GM18867 (cell line): ENCODE measurements at regions not wholly inside any gene's neighbourhood (a gene's known extent, or its start where the extent isn't known, plus 50 kb on each side); places are given as distances from the start of the nearest gene placed in this dataset.
"Not testable (repeated sequence)": the region's sequence is repeated elsewhere in the genome, so short reads cannot be mapped to it uniquely, and the experiment has no call there.

Experiments used
- ATAC-seq: cut with Tn5 transposase; IDR thresholded peaks from one replicate; pipeline ENCODE4 v1.9.1; 2021; ENCODE audit warnings: mild to moderate bottlenecking, moderate library complexity; ENCODE audit not compliant: unreplicated experiment

GRCh38 chr6:166846446-166847142, 109.8 kb downstream of the RNASET2 start:
- not testable (repeated sequence) for ATAC-seq

GRCh38 chr6:166842607-166843006, 113.7 kb downstream of the RNASET2 start:
- no peak for ATAC-seq

GRCh38 chr6:166841216-166841615, 115.1 kb downstream of the RNASET2 start:
- no peak for ATAC-seq

GRCh38 chr6:166839569-166839968, 116.8 kb downstream of the RNASET2 start:
- no peak for ATAC-seq

- no peak for ATAC-seq
These were observed 117.4 kb downstream of the RNASET2 start for GRCh38 chr6:166838987-166839386.

GRCh38 chr6:166836785-166837718, 119.3 kb downstream of the RNASET2 start:
- ATAC-seq, result no peak

GRCh38 chr6:166834049-166834448, 122.3 kb downstream of the RNASET2 start:
- ATAC-seq, result no peak

GRCh38 chr6:166830891-166831363, 125.4 kb downstream of the RNASET2 start:
- no peak for ATAC-seq

- peak; percentile 95 for ATAC-seq
These were observed 126.0 kb downstream of the RNASET2 start for GRCh38 chr6:166830185-166830890.

- no peak for ATAC-seq
These were observed 130.1 kb downstream of the RNASET2 start for GRCh38 chr6:166826264-166826663.

GRCh38 chr6:166825553-166826145, 130.7 kb downstream of the RNASET2 start:
- no peak for ATAC-seq

- no peak for ATAC-seq
These were observed 131.5 kb downstream of the RNASET2 start for GRCh38 chr6:166824880-166825250.

- ATAC-seq, result no peak
These were observed 132.0 kb downstream of the RNASET2 start for GRCh38 chr6:166824146-166824879.

GRCh38 chr6:166822609-166823008, 133.7 kb downstream of the RNASET2 start:
- ATAC-seq, result no peak

- ATAC-seq, result no peak
These were observed 135.9 kb downstream of the RNASET2 start for GRCh38 chr6:166820483-166820882.

- ATAC-seq, result no peak
These were observed 136.3 kb downstream of the RNASET2 start for GRCh38 chr6:166820070-166820469.

- ATAC-seq, result no peak
These were observed 140.7 kb downstream of the RNASET2 start for GRCh38 chr6:166815629-166816028.

GRCh38 chr6:166814390-166814789, 142.0 kb downstream of the RNASET2 start:
- no peak for ATAC-seq

- no peak for ATAC-seq
These were observed 142.9 kb downstream of the RNASET2 start for GRCh38 chr6:166813461-166813860.

GRCh38 chr6:166810864-166811263, 145.5 kb downstream of the RNASET2 start:
- no peak for ATAC-seq
